CD4-positive, alpha-beta T cell (primary cell): ENCODE measurements at regions not wholly inside any gene's neighbourhood (a gene's known extent, or its start where the extent isn't known, plus 50 kb on each side); places are given as distances from the start of the nearest gene placed in this dataset.

ENCODE experiments used
- ATAC-seq: fragments of 200-7000 bp; cut with Tn5 transposase; one replicate; pipeline ENCODE4 v1.10.0; 2022; ENCODE audit warnings: mild to moderate bottlenecking; ENCODE audit not compliant: poor library complexity
- CTCF ChIA-PET: fragments of 350-600 bp; sonication (Branson Sonifier 250); formaldehyde crosslinking; loops from one replicate; lab custom pipeline; 2021; ENCODE audit warnings: antibody characterized with exemption, inconsistent platforms; lab: Charles Lee
- POLR2A ChIA-PET: fragments of 350-600 bp; sonication (Branson Sonifier 250); formaldehyde crosslinking; loops from one replicate; lab custom pipeline; 2021; ENCODE audit warnings: antibody characterized with exemption, inconsistent platforms; lab: Charles Lee
- DNase-seq, 14 experiments: peaks; one replicate each; pipeline ENCODE4 v3.0.0-alpha.2; 2013 to 2020; ENCODE audit warnings: mixed read lengths in 2 of 14
- H3K27ac ChIP-seq, 2 donors: one replicate each; pipeline versions ENCODE4 v1.5.1 to v1.7.0; 2013; ENCODE audit warnings: low read length in 2 of 2, low read depth in 1 of 2, mild to moderate bottlenecking in 1 of 2
- H3K27me3 ChIP-seq, 2 experiments: 1 replicate in 1 of 2; 2 replicates in 1 of 2; pipeline versions ENCODE4 v1.6.1 to v1.7.0; 2013; ENCODE audit warnings: low read length in 2 of 2, control low read depth in 1 of 2, mild to moderate bottlenecking in 1 of 2, moderate library complexity in 1 of 2; ENCODE audit not compliant: insufficient read depth in 2 of 2, control insufficient read depth in 1 of 2
- H3K36me3 ChIP-seq: one replicate; pipeline ENCODE4 v1.6.1; 2013; ENCODE audit warnings: low read length, control low read depth; ENCODE audit not compliant: insufficient read depth
- H3K4me1 ChIP-seq: one replicate; pipeline ENCODE4 v1.6.1; 2013; ENCODE audit warnings: low read length, control low read depth; ENCODE audit not compliant: insufficient read depth
- H3K4me3 ChIP-seq: one replicate; pipeline ENCODE4 v1.5.1; 2013; ENCODE audit warnings: mild to moderate bottlenecking, low read length, moderate library complexity
- H3K9me3 ChIP-seq, 2 experiments: 1 replicate in 1 of 2; 2 replicates in 1 of 2; pipeline versions ENCODE4 v1.6.1 to v1.7.0; 2013; ENCODE audit warnings: low read length in 2 of 2, mild to moderate bottlenecking in 2 of 2, control low read depth in 1 of 2, moderate library complexity in 1 of 2; ENCODE audit not compliant: control insufficient read depth in 1 of 2, insufficient read depth in 1 of 2
- H3K27ac Mint-ChIP-seq: one replicate; pipeline ENCODE4 v1.8.0; 2020; ENCODE audit warnings: mixed read lengths
- H3K27me3 Mint-ChIP-seq: one replicate; pipeline ENCODE4 v1.8.0; 2021; ENCODE audit warnings: mixed read lengths
- H3K36me3 Mint-ChIP-seq: one replicate; pipeline ENCODE4 v1.8.0; 2021; ENCODE audit warnings: low read depth, mixed read lengths
- H3K4me1 Mint-ChIP-seq: one replicate; pipeline ENCODE4 v1.8.0; 2021; ENCODE audit warnings: low read depth, mixed read lengths
- H3K4me3 Mint-ChIP-seq: one replicate; pipeline ENCODE4 v1.8.0; 2020; ENCODE audit warnings: mild to moderate bottlenecking, mixed read lengths
- H3K9me3 Mint-ChIP-seq: one replicate; pipeline ENCODE4 v1.8.0; 2020; ENCODE audit warnings: mixed read lengths
- CTCF ChIP-seq: fragments of 200-600 bp; IDR thresholded peaks from one replicate; pipeline ENCODE4 v1.8.0; 2022; ENCODE audit warnings: antibody characterized with exemption, mild to moderate bottlenecking
- intact Hi-C, 2 experiments: fragments of 100-400 bp; cut with DNase I in 1 of 2; cut with micrococcal nuclease in 1 of 2; formaldehyde crosslinking; loops; one replicate each; pipeline versions ENCODE4 v1.15.1 to v1.9.0; 2023 to 2025; cut with DNase I, micrococcal nuclease

- H3K4me3 ChIP-seq: no peak overlapping the region
- Mint-ChIP-seq H3K4me3 (no peak overlapping the region), H3K9me3 (peaks cover 7% of the 10 kb centered on the region), H3K27ac (no peak overlapping the region), H3K36me3 (no peaks in the 10 kb centered on the region), H3K27me3 (no peaks in the 10 kb centered on the region), H3K4me1 (no peaks in the 10 kb centered on the region)
- H3K4me1 ChIP-seq: no peaks in the 10 kb centered on the region
- ChIA-PET CTCF (no interaction called here), POLR2A (no interaction called here)
- H3K27me3 ChIP-seq: no peaks in the 10 kb centered on the region
- H3K27ac ChIP-seq: no peak overlapping the region
- no peak for DNase-seq
- no peak for TF ChIP-seq CTCF
- intact Hi-C loops: no loop called here
- no peak for ATAC-seq
- H3K9me3 ChIP-seq: peaks cover 0 to 3% of the 10 kb centered on the region in 2 experiments
- no peaks in the 10 kb centered on the region for H3K36me3 ChIP-seq
These were observed 355.1 kb upstream of the CHRM3 start for GRCh38 chr1:239031310-239031709.

- CTCF ChIA-PET: no interaction called here
- no peak for TF ChIP-seq CTCF
These were observed 360.2 kb upstream of the CHRM3 start for GRCh38 chr1:239025997-239026694.

GRCh38 chr1:239025223-239025622 is 361.1 kb upstream of the CHRM3 start:
- H3K4me1 ChIP-seq: no peaks in the 10 kb centered on the region
- no peaks in the 10 kb centered on the region for H3K36me3 ChIP-seq
- no peaks in the 10 kb centered on the region for H3K4me1 Mint-ChIP-seq
- H3K36me3 Mint-ChIP-seq: no peaks in the 10 kb centered on the region
- DNase-seq (peak in 2 of 14 experiments; percentile 2 to 6), ATAC-seq (no peak)
- CTCF ChIA-PET: no interaction called here
- H3K27me3 ChIP-seq: no peaks in the 10 kb centered on the region
- no peaks in the 10 kb centered on the region for H3K9me3 ChIP-seq
- H3K27ac ChIP-seq: no peak overlapping the region
- POLR2A ChIA-PET: no interaction called here
- no peak overlapping the region for H3K4me3 ChIP-seq
- intact Hi-C loops: no loop called here
- no peak overlapping the region for H3K4me3 Mint-ChIP-seq
- TF ChIP-seq CTCF: no peak
- no peak overlapping the region for H3K27ac Mint-ChIP-seq
- H3K9me3 Mint-ChIP-seq: peaks cover 6% of the 10 kb centered on the region
- no peaks in the 10 kb centered on the region for H3K27me3 Mint-ChIP-seq

More at GRCh38 chr1:239025997-239026694, 360.2 kb upstream of the CHRM3 start:
- H3K27me3 ChIP-seq: no peaks in the 10 kb centered on the region
- H3K36me3 ChIP-seq: no peaks in the 10 kb centered on the region
- no peaks in the 10 kb centered on the region for H3K36me3 Mint-ChIP-seq
- H3K27ac Mint-ChIP-seq: no peak overlapping the region
- ATAC-seq: no peak
- H3K4me1 Mint-ChIP-seq: no peaks in the 10 kb centered on the region
- no peak overlapping the region for H3K4me3 ChIP-seq
- no peaks in the 10 kb centered on the region for H3K9me3 ChIP-seq
- POLR2A ChIA-PET: no interaction called here
- no peak for DNase-seq
- H3K27me3 Mint-ChIP-seq: no peaks in the 10 kb centered on the region
- H3K27ac ChIP-seq: no peak overlapping the region
- intact Hi-C loops: no loop called here
- peaks cover 7% of the 10 kb centered on the region for H3K9me3 Mint-ChIP-seq
- no peaks in the 10 kb centered on the region for H3K4me1 ChIP-seq
- no peak overlapping the region for H3K4me3 Mint-ChIP-seq
